Mesenchymal stem cell (in vitro differentiated cells and primary cell): ENCODE measurements at regions not wholly inside any gene's neighbourhood (a gene's known extent, or its start where the extent isn't known, plus 50 kb on each side); places are given as distances from the start of the nearest gene placed in this dataset.
"Not testable (repeated sequence)": the region's sequence is repeated elsewhere in the genome, so short reads cannot be mapped to it uniquely, and the experiment has no call there.

Experiments
- DNase-seq: peaks from one replicate; pipeline ENCODE4 v3.0.0-alpha.2; 2013
- H2AFZ ChIP-seq: one replicate; pipeline ENCODE4 v1.6.1; 2013; ENCODE audit warnings: low read depth, mild to moderate bottlenecking, control low read depth, inconsistent platforms, low read length, moderate library complexity
- H2AK5ac ChIP-seq: 2 replicates; pipeline ENCODE4 v1.6.1; 2013; ENCODE audit warnings: low read length, moderate library complexity, mild to moderate bottlenecking, inconsistent platforms; ENCODE audit not compliant: severe bottlenecking
- H2BK120ac ChIP-seq: one replicate; pipeline ENCODE4 v1.6.1; 2013; ENCODE audit warnings: low read depth, mild to moderate bottlenecking, inconsistent platforms, low read length, moderate library complexity
- H2BK12ac ChIP-seq, 2 experiments: one replicate each; pipeline ENCODE4 v1.6.1; 2013; ENCODE audit warnings: inconsistent platforms in 2 of 2, low read length in 2 of 2, mild to moderate bottlenecking in 2 of 2, moderate library complexity in 2 of 2, control low read depth in 1 of 2
- H2BK15ac ChIP-seq: one replicate; pipeline ENCODE4 v1.6.1; 2013; ENCODE audit warnings: mild to moderate bottlenecking, low read depth, inconsistent platforms; ENCODE audit not compliant: poor library complexity, severe bottlenecking
- H2BK5ac ChIP-seq: 2 replicates; pipeline ENCODE4 v1.6.1; 2013; ENCODE audit warnings: low read depth, mild to moderate bottlenecking, low read length, control low read depth, inconsistent platforms; ENCODE audit not compliant: poor library complexity, severe bottlenecking
- H3K14ac ChIP-seq, 2 experiments: one replicate each; pipeline ENCODE4 v1.6.1; 2013; ENCODE audit warnings: inconsistent platforms in 2 of 2, low read length in 2 of 2, control low read depth in 1 of 2, mild to moderate bottlenecking in 1 of 2, moderate library complexity in 1 of 2
- H3K18ac ChIP-seq, 2 experiments: one replicate each; pipeline ENCODE4 v1.6.1; 2013; ENCODE audit warnings: inconsistent platforms in 2 of 2, low read length in 2 of 2, control low read depth in 1 of 2, low read depth in 1 of 2, mild to moderate bottlenecking in 1 of 2
- H3K23ac ChIP-seq, 2 experiments: one replicate each; pipeline ENCODE4 v1.6.1; 2013; ENCODE audit warnings: inconsistent platforms in 2 of 2, low read length in 2 of 2, mild to moderate bottlenecking in 2 of 2, moderate library complexity in 2 of 2, control low read depth in 1 of 2
- H3K27ac ChIP-seq: 2 replicates; pipeline ENCODE4 v1.5.1; 2013; ENCODE audit warnings: mild to moderate bottlenecking, moderate library complexity, low read length, control low read depth, inconsistent platforms; ENCODE audit not compliant: poor library complexity, severe bottlenecking
- H3K27me3 ChIP-seq, 2 experiments: 2 replicates each; pipeline versions ENCODE4 v1.6.1 to v1.7.0; 2013; ENCODE audit warnings: low read length in 2 of 2, mild to moderate bottlenecking in 2 of 2, moderate library complexity in 2 of 2, control low read depth in 1 of 2, inconsistent platforms in 1 of 2; ENCODE audit not compliant: control insufficient read depth in 1 of 2, insufficient read depth in 1 of 2
- H3K36me3 ChIP-seq, 2 experiments: 2 replicates each; pipeline versions ENCODE4 v1.6.1 to v1.7.0; 2013; ENCODE audit warnings: low read length in 2 of 2, control low read depth in 1 of 2, inconsistent platforms in 1 of 2, low read depth in 1 of 2, mild to moderate bottlenecking in 1 of 2; ENCODE audit not compliant: insufficient read depth in 2 of 2, control insufficient read depth in 1 of 2
- H3K4ac ChIP-seq, 2 experiments: one replicate each; pipeline ENCODE4 v1.6.1; 2013; ENCODE audit warnings: inconsistent platforms in 2 of 2, low read length in 2 of 2, mild to moderate bottlenecking in 2 of 2, moderate library complexity in 2 of 2, control low read depth in 1 of 2, low read depth in 1 of 2
- H3K4me1 ChIP-seq: 2 replicates; pipeline ENCODE4 v1.6.1; 2013; ENCODE audit warnings: low read depth, low read length, control low read depth; ENCODE audit not compliant: control insufficient read depth, insufficient read depth
- H3K4me2 ChIP-seq: 2 replicates; pipeline ENCODE4 v1.6.1; 2013; ENCODE audit warnings: low read length, mild to moderate bottlenecking, inconsistent platforms; ENCODE audit not compliant: poor library complexity, severe bottlenecking
- H3K4me3 ChIP-seq, 2 experiments: 2 replicates each; pipeline versions ENCODE4 v1.5.1 to v1.7.0; 2013; ENCODE audit warnings: low read length in 2 of 2, mild to moderate bottlenecking in 2 of 2, control low read depth in 1 of 2, low read depth in 1 of 2; ENCODE audit not compliant: insufficient read depth in 1 of 2
- H3K79me1 ChIP-seq: replicated peaks from 2 replicates; pipeline ENCODE4 v1.6.1; 2013; ENCODE audit warnings: mild to moderate bottlenecking, control low read depth, low read length, inconsistent platforms; ENCODE audit not compliant: poor library complexity, severe bottlenecking
- H3K9ac ChIP-seq: 2 replicates; pipeline ENCODE4 v1.7.0; 2013; ENCODE audit warnings: mild to moderate bottlenecking, low read length, moderate library complexity
- H3K9me3 ChIP-seq: 2 replicates; pipeline ENCODE4 v1.7.0; 2013; ENCODE audit warnings: mild to moderate bottlenecking, low read length; ENCODE audit not compliant: control insufficient read depth
- H4K8ac ChIP-seq: one replicate; pipeline ENCODE4 v1.6.1; 2013; ENCODE audit warnings: inconsistent platforms, mild to moderate bottlenecking, low read length, moderate library complexity
- H4K91ac ChIP-seq: one replicate; pipeline ENCODE4 v1.6.1; 2013; ENCODE audit warnings: mild to moderate bottlenecking, low read length, inconsistent platforms
- WGBS: methylation state at CpG from one replicate; pipeline ENCODE4 v1.1.7; 2013; ENCODE audit warnings: mixed read lengths; 5-methylcytosine and 5-hydroxymethylcytosine counted together

GRCh38 chr4:174387721-174388120 lies 104.0 kb downstream of the CEP44 start:
- no peak for DNase-seq
- Histone ChIP-seq H3K27me3 (no peaks in the 10 kb centered on the region), H3K4me1 (peaks cover 1% of the 10 kb centered on the region), H3K9ac (no peak overlapping the region), H3K79me1 (no peaks in the 10 kb centered on the region), H3K36me3 (no peaks in the 10 kb centered on the region), H2BK15ac (no peak overlapping the region), H3K23ac (no peak overlapping the region), H3K27ac (no peak overlapping the region), H3K4me3 (no peak overlapping the region), H2BK5ac (no peak overlapping the region), H2AFZ (no peak overlapping the region), H3K14ac (no peak overlapping the region), H2BK120ac (no peak overlapping the region), H3K18ac (no peak overlapping the region), H4K8ac (no peak overlapping the region), H3K4ac (no peak overlapping the region), H2AK5ac (no peak overlapping the region), H4K91ac (no peak overlapping the region), H3K9me3 (no peaks in the 10 kb centered on the region), H3K4me2 (no peak overlapping the region), H2BK12ac (no peak overlapping the region)
- no CpG with 5 or more reads among the region's 3 CpGs for WGBS

GRCh38 chr4:174387143-174387542 lies 103.4 kb downstream of the CEP44 start:
- Histone ChIP-seq H3K9ac (peak overlapping the region; percentile 21), H2BK15ac (no peak overlapping the region), H3K4me3 (peak overlapping the region in 1 of 2 experiments; percentile 25), H2BK12ac (no peak overlapping the region), H3K27me3 (no peaks in the 10 kb centered on the region), H3K14ac (no peak overlapping the region), H3K9me3 (no peaks in the 10 kb centered on the region), H4K8ac (no peak overlapping the region), H2BK120ac (no peak overlapping the region), H2AK5ac (no peak overlapping the region), H3K4ac (no peak overlapping the region), H3K23ac (no peak overlapping the region), H4K91ac (no peak overlapping the region), H3K36me3 (no peaks in the 10 kb centered on the region), H3K4me2 (no peak overlapping the region), H2BK5ac (no peak overlapping the region), H3K79me1 (no peaks in the 10 kb centered on the region), H3K18ac (no peak overlapping the region), H3K27ac (no peak overlapping the region), H3K4me1 (peaks cover 2% of the 10 kb centered on the region), H2AFZ (no peak overlapping the region)
- WGBS = 66% methylated on average over 2 of the region's 2 CpGs
- DNase-seq = no peak

GRCh38 chr4:174383783-174384182 lies 100.1 kb downstream of the CEP44 start:
- H2BK120ac ChIP-seq = no peak overlapping the region
- no peak overlapping the region for H4K8ac ChIP-seq
- H2AFZ ChIP-seq = no peak overlapping the region
- H3K4me2 ChIP-seq = no peak overlapping the region
- H3K4me3 ChIP-seq = no peak overlapping the region
- no peak overlapping the region for H2BK5ac ChIP-seq
- no peak for DNase-seq
- H3K36me3 ChIP-seq = no peaks in the 10 kb centered on the region
- H2AK5ac ChIP-seq = no peak overlapping the region
- no peak overlapping the region for H3K9ac ChIP-seq
- H3K79me1 ChIP-seq = no peaks in the 10 kb centered on the region
- H3K9me3 ChIP-seq = no peaks in the 10 kb centered on the region
- H3K14ac ChIP-seq = no peak overlapping the region
- no peak overlapping the region for H4K91ac ChIP-seq
- no peak overlapping the region for H3K4ac ChIP-seq
- no peak overlapping the region for H2BK15ac ChIP-seq
- H3K27me3 ChIP-seq = no peaks in the 10 kb centered on the region
- no peak overlapping the region for H2BK12ac ChIP-seq
- no peak overlapping the region for H3K23ac ChIP-seq
- H3K27ac ChIP-seq = no peak overlapping the region
- no peak overlapping the region for H3K18ac ChIP-seq
- WGBS = 94% methylated on average over 5 of the region's 6 CpGs
- peaks cover 2% of the 10 kb centered on the region for H3K4me1 ChIP-seq

GRCh38 chr4:174382938-174383605 lies 99.4 kb downstream of the CEP44 start:
- H2AFZ ChIP-seq, H3K4me3 ChIP-seq, H3K9me3 ChIP-seq, H3K4ac ChIP-seq, H2BK5ac ChIP-seq, H3K4me1 ChIP-seq, H3K9ac ChIP-seq, H3K27ac ChIP-seq, H3K18ac ChIP-seq, H3K36me3 ChIP-seq, H3K14ac ChIP-seq, H3K79me1 ChIP-seq, H2BK12ac ChIP-seq, H3K27me3 ChIP-seq, H2BK15ac ChIP-seq, H2AK5ac ChIP-seq, DNase-seq, H3K4me2 ChIP-seq, H2BK120ac ChIP-seq, H3K23ac ChIP-seq: not testable (repeated sequence)
- Histone ChIP-seq H4K8ac (peak overlapping the region; percentile 54), H4K91ac (peak overlapping the region; percentile 27)
- WGBS = 26% methylated on average over 5 of the region's 6 CpGs
